HG03575 (cell line): ENCODE measurements at regions not wholly inside any gene's neighbourhood (a gene's known extent, or its start where the extent isn't known, plus 50 kb on each side); places are given as distances from the start of the nearest gene placed in this dataset.
A peak's percentile ranks its signal among the peaks of the same experiment; 100 is the strongest.

Source experiments
- ATAC-seq: cut with Tn5 transposase; IDR thresholded peaks from one replicate; pipeline ENCODE4 v1.9.1; 2021; ENCODE audit not compliant: unreplicated experiment, insufficient number of reproducible peaks, low FRiP score; ENCODE audit errors: extremely low read depth

DNA sequence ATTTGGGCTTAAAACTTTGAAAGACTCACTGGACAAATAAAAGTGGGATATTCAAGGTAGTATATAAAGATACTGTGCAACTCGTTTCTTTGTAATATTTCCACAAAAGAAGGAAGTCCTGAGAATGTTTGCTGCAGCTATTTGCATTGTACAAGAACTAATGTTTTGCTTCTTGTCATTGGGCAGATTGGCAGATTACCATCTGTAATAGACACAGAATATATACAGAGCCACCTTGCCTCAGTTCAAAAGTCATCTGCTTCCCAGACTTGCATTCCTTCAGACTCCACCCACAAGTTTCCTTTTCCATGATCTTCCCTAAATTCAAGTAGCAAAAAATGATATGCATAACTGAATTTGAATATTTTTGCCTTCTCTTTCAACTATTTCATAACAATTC lies 145.1 kb downstream of the EFNB2 start:
- ATAC-seq: no peak

DNA sequence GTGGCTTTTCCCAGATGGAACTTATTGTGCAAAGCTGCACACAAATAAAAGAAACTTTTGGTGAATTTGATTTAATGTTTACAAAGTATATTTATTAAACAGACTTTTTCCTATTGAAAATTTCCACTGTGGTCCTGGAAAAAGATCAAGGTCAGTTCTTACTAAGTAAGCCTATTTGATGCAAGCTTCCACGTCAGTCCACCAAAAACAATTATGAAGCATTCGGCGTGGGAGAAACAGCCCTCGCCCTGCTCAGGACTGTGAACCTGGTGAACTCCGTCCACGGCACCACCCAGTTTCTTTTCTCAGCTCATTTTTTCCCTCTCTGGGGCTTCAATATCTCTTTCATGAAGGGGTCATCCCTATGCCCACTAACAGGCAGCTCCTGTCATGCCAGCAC lies 149.8 kb downstream of the EFNB2 start:
- ATAC-seq: no peak

DNA sequence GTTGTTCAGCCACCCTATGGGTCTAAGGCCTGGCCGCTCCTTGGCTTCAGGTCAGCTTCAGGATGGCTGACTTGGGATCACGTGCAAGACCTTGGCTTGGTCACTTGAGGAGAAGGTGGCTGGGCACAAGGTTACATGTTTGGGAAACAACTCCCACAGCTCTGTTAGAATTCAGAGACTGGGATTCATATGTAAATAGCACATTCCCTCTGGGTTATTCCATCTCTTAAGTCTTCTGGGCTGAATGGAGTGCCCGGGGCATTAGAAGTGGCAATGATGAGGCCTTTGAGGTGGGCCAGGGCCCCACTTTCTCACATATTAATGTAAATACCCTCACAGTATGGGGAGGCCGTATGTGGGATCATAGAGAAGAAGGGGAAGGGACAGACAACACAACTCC lies 150.9 kb downstream of the EFNB2 start:
- no peak for ATAC-seq

DNA sequence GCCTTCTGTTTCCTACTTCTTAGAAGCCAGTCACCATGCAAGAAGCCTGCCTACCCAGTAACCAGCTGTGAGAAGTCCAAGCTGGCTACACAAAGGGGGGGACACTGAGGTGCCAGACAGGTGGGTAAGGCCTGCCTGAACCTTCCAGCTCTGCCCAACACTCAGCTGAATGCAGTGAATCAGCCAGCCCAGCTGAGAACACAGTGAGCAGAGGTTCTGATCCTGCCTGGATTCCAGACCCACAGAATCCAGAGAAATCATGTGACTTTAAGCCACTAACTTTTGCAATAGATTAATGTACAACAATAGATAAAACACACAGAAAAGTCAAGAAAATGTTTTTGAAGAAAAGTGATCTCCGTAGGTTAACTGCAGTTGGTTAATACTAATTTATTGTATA lies 151.7 kb downstream of the EFNB2 start:
- no peak for ATAC-seq

GRCh38 chr13:106382534-106382933 lies 152.9 kb downstream of the EFNB2 start:
- ATAC-seq: no peak

DNA sequence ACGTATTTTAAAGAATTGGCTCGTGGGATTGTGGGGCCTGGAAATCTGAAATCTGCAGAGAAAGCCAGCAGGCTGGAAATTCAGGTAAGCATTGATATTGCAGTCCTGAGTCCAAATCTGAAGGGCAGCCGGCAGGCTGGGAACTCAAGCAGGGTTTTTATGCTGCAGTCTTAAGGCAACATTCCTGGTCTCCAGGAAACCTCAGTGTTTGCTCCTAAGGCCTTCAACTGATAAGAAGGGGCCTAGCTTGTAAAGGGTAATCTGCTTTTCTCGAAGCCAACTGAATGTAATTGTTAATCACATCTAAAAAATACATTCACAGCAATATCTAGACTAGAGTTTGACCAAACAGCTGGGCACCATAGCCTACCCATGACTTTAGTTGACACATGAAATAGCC lies 154.4 kb downstream of the EFNB2 start:
- no peak for ATAC-seq

DNA sequence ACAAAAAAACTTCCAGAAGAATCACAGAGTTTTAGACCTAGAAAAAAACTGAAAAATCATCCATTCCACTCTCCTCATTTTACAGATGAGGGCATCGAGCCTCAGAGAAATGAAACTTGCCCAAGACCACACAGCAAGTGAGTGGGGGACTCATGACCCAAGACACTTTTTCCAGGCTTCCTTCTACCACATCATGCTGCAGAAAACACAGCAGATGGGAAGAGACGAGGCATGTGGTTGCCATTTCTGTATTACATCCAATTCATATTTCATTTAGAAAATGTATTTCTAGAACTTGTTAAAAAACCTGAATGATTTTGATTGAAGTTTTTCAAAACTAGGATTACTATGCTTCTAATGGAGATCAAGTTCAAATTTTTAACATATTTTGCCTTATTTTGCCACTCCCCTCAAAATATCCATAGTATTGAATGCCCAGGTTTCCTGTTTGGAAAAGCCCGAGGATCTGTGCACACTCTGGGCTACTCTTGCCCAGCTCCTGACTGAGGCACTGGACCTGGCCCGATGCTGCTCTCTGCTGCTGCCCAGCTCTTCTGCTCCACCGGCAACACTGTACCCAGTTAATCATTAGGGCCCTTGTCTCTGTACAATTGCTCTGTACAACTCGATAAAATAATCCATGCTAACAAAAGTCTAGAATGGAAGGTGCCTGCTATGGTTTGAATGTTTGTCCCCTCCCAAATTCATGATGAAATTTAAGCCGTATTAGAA lies 157.4 kb downstream of the EFNB2 start:
- ATAC-seq: no peak

- no peak for ATAC-seq
Measured at GRCh38 chr13:106377341-106377740, 158.1 kb downstream of the EFNB2 start.

DNA sequence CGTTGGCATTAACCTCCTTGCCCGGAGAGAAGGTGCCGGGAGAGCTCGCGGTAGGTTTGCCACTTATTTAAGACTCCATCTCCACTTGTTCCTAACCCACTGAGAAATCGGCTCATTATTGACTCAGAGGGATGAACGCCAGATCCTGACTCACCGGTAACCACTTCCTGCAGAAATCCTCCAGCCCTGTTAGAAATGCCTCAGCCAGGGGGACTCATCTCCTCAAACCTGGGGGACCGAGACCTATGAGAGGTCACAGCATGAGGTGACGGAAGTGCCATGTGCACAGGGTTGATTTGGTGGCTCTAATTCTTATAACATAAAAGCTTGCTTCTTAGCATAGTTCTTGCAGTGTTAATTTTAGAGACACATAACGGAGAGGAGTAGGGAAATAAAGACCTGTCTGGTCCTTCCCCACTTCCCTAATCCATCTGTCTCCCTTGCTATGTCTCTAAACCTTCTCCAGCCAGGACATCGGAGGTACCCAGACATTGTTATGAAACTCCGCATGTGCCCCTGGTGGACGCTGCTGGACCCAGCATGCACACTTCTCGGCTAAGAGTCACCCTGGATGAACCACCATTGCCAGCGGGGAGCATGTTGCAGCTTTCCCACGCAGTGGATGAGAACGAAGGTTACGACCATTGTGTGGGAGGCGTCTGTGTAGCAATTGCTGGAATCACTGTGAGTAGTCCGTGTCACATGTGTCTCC lies 158.9 kb downstream of the EFNB2 start:
- ATAC-seq: no peak

DNA sequence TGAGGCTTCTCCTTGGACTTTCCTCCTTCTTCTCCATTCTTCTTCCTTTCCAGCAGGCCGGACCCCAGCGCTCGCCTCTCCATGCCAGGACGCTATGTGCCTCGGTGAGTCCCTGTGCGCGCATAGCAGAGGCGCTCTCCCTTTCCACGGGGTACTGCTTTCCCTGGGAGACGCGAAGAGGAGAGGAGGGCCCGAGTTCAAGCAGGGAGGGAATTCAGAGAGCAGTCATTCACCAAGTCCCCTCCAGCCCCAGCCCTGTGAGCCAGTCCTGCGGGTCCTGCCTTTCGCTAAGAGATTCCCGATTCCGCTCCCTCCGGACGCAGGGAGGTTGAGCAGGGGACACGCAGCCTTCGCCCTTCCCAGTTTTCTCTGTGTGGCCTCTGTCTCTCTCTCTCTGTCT lies 160.4 kb downstream of the EFNB2 start:
- ATAC-seq: no peak

- no peak for ATAC-seq
Measured at GRCh38 chr13:106374631-106375030, 160.8 kb downstream of the EFNB2 start.

DNA sequence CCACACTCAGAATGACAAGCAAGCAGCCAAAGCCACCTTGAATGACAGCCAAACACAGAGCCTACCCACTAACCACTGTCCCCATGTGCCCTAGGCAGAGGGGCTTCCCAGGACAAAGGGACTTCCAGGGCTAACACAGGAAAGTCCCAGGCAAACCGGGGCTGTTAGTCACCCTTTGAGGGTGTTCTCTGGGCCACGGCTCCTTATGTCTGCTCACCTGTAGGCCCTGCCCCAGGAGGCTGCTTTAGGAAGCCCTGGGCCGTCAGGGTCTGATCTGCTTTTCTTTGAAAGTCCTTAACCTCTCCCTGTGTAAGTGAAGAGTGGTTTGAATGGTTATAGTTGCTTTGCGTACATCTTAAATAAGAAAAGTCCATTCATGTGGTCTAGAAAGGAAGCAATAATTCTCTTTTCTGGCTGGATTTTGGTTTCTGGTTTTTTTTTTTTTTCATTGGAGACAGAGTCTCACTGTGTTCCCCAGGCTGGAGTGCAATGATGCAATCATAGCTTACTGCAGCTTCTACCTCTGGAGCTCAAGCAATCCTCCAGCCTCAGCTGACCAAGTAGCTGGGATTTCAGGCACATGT lies 161.4 kb downstream of the EFNB2 start:
- peak; percentile 44 for ATAC-seq

GRCh38 chr13:106373304-106373988 lies 162.0 kb downstream of the EFNB2 start:
- peak; percentile 55 for ATAC-seq

DNA sequence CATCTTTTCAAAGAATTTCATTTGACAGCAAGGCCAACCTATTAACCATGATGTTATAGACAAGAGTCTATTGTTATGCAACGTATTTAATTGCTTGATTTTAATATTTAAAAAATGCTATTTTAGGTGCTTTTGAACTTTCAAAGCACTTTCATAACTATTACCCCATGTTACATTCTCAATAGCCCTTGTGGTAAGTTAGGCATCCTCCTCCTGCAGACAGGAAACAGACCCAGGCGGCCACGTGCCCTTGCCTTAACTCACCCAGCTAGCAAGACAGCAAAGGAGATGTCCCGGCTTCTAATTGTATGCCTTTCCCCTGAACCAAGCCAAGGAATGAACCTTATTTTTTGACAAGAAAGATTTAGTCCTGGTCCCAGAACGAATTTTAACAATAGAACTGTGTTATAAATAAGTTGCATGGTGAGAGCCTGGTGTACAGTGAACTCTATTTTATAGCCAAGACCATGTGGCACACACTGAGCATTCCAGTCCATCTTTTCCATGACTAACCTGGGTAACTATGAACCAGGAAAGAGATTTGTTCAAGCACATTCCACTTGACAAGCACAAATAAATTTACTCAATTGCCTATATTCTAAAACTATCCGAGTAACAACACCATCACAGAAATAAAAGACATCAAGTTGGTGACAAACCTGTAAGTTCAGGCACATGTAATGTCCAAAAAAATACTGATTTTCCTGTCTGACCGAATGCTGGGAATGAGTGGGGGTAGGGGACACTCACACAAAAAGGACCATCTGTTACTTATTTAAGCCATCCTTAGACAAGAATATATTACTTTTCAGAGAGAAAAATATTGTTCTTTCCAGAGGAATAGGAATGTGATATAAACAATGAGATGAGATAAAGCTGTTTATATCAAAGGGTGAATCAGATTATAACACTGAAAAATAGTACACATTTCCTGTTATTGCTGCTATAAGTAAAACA lies 163.0 kb downstream of the EFNB2 start:
- peak; percentile 28 for ATAC-seq

GRCh38 chr13:106371024-106371423 lies 164.4 kb downstream of the EFNB2 start:
- ATAC-seq: no peak

DNA sequence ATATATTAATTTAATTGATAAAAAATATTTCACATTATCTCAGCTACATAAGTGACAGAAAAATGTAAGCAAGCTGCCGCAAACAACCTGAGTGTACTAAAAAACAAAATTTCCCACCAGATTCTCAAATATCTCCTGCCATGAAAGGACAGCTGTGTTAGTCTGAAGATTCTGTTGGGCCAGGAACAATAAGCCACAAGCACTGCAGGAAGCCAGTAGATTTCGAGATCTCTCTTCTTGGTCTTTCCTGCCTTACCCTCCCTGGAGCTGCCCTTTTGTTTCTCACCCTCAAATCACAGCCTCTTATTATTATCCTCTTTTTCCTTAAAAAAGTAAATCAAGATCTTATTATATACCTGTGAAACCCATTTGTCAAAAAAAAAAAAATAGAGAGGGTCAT lies 165.6 kb downstream of the EFNB2 start:
- ATAC-seq: no peak

DNA sequence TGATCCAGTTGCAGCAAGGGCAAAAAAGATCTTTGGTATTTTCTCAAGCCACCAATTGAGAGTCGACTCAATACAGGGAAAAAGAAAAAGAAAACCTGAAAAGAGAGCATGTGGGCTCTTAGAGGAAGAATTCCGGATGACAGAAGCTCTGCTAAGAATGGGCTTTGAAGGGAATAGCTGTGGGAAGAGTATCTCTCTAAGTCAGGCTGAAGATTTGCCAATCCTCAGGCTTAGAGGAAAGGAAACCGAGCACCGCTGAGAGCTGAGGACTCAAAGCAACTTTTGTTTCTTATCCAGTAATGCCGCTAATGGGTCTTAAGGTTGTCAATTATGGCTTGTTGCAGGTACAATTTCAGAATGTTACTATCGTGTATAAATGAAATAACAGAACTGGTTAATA lies 166.4 kb downstream of the EFNB2 start:
- ATAC-seq: no peak

GRCh38 chr13:106367361-106367971 lies 168.0 kb downstream of the EFNB2 start:
- no peak for ATAC-seq
